ENCODE measurements at regions not wholly inside any gene's neighbourhood (a gene's known extent, or its start where the extent isn't known, plus 50 kb on each side); places are given as distances from the start of the nearest gene placed in this dataset.

DNA sequence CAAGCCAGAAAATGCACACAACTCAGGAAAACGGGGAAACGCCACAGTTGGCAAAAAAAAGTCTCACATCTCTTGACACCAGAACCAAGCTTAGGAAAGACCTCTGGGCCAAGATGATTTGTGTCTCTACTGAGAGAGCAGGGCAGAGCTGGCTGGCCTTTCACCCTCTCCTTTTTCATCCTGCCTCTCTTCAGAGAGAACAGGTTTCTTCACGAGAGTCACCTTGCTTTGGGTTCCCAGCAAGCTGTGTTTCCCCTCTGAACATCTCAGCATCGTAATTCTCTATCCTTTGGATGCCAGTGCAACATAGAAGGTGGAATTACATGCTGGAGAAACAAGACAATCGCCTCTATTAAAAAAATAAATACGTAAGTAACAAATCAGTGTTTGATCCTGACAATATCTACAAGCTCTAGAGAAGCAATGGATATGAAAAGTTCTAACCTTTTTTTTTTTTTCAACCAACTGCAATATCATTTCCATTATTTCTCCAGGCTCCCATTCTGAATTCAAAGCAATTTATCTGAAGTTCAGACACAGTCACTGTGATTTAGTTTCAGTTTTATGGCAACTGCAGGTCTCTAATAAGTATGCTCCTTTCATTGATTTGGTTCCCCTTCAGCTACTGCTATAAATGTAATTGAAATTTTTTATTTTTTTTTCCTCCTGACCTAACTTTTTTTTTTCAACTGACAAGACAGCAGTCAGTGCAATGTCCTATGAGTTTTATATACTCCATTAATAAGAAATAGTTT, 708.6 kb downstream of the DTWD2 start:
- no peak for DNase-seq (ENCODE audit: low spot score)

- DNase-seq (ENCODE audit: low spot score): no peak
Measured at GRCh38 chr5:118270526-118270925, 717.8 kb downstream of the DTWD2 start.

DNA sequence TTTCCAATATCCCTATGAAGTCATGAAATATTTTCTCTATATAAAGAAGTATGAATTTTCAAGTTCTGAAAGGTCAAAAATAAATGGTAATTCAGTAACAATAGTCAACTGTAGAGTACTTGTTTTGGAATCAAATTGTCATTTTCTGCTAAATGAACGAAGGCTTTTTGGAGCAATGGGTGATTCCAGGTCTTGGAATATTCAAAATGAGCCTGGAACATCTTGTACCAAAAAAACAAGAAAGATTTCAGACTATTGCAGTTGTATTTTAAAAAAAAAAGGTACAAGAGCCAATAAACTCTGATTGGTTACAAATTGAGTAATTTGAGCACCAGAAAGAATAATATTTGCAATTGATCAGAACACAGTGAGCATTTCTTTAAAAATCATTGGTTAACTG, 730.1 kb downstream of the DTWD2 start:
- DNase-seq (ENCODE audit: low spot score): no peak

DNA sequence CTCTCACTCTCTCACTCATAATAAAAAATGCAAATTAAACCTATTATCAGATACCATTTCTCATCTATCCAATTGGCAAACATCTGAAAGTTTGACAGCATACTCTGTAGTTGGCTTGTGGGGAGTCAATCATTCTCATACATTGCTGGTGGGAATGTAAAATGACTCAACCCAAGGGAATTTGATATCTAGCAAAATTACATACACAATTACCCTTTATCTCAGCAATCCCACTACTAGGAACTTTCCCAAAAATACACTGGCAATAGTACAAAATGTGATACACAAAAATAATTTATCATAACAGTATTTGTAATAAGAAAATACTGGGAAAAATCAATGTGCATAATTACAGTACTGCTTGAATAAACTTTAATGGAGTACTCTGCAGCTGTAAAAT, 731.3 kb downstream of the DTWD2 start:
- no peak for DNase-seq (ENCODE audit: low spot score)

DNA sequence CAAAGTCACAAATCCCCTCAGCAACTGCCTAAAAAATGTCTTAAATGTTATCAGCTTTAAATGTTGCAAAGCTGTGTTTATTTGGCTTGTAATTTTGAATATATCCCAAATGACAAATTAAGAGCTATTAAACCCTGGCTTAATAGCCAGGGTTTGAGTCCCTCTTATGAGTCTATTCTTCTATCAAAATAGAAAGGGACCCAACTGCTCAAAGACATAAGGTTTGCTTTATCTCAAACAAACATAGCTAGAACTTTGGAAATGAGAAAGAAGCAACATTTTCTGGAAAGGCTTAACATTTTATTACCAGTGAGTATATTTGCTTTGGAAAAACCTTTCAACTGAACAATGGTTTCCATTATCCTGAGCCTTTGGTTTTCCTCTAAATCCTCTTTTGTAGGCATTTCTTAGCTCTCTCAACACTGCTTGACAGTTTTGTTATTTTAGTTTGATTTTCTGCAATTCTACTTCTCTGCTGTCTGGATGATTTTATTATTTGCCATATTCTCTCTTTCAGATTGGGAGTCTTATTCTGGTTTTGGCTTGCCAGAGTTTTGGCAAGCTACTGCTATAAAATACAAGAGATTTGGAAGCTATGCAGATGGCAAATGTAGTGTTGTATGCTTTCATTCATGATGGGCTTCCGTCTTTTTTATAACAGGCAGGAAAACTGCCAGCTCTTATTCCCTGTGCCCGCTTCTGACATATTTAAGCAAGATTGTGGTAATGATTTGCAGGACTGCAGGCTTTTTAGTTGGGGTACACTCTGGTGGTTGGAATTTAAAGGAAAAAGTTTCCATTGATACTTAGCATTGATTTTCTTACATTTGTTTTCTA, 734.9 kb downstream of the DTWD2 start:
- no peak for DNase-seq (ENCODE audit: low spot score)

- no peak for DNase-seq (ENCODE audit: low spot score)
Measured at GRCh38 chr5:118249386-118249785, 739.0 kb downstream of the DTWD2 start.

DNA sequence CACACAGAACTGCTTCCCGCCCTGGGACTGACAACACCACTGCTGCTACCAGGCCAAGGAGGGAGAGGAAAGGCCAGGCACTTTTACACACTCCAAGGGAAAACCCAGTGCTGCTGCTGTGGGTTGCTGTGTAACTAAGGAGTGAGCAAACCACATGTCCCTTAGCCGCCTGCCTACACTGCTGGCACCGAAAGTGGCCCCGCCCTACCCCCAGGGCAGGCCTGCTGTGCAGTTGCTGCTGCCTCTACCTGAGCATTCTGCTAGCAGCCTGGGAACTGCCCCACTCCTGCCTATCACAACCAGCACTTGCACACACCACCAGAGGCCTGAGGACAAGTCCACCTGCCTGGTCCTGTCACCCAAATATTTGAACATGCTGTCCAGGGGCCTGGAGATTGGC, 740.9 kb downstream of the DTWD2 start:
- no peak for DNase-seq (ENCODE audit: low spot score)

DNA sequence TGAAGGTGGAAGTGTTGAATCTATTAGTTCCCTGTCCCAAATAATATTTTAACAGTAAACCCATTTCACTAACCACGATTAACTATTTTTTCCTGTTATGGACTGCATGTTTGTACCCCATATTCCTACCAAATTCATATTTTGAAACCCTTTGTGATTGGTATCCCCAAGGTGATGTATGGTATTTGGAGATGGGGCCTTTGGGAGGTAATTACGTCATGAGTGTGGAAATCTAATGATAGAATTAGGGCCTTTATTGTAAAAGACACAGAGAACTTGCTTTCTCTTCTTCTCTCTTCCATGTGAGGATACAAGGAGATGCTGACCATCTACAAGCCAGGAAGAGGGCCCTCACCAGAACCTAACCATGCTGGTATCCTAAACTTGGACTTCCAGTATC, 744.7 kb downstream of the DTWD2 start:
- no peak for DNase-seq (ENCODE audit: low spot score)

DNA sequence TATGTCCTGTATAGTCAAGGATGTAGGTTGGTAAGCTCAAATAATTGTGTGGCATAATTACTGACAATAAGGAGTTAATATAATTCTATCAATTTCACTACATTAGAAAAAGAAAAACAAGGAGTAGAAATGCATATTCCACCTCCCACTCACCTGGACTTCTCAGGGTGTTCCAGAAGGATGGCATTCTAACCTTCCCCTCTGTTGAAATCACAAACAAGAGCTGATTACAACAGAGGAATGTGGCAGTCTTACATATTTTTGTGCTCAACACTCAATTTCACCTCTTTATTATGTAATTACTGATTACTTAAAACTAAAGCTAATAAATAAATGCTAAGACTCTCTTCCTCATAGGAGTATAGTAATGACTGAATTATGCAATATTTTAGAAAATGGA, 745.3 kb downstream of the DTWD2 start:
- DNase-seq (ENCODE audit: low spot score): no peak

DNA sequence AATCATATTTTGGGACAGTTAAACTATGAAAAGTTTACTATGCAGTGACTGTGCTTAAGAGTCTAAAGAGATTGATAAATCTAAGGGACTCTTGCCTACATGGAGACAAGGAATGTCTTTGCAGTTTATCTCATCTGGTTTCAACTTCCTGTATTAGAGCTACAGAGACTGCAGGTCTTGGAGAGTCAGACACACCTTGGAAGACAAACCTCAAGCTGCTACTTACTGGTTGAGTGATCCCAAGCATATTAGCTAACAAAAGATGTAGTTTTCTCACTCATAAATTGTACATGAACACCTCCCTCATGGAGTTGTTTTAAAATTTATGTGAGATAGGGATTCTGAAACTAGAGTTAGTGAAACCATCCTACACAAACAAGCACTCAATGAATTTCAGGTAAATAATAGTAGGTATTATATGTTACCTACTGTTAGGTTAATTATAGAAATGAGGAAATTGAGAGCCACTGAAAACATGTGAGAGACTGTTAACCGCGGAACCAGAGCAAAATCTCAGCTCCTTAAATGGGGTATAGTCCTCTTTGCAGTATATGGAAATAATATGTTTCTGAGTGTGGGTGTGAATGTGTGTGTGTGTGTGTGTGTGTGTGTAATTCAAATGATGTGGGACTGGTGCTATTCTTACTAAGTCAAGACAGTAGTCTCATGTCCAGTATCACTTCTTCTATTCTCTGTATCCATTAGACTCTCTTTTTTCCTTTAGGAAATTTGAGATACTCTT, 752.1 kb downstream of the DTWD2 start:
- DNase-seq (ENCODE audit: low spot score): no peak

GRCh38 chr5:118233606-118234005, 754.7 kb downstream of the DTWD2 start:
- DNase-seq (ENCODE audit: low spot score): no peak

DNA sequence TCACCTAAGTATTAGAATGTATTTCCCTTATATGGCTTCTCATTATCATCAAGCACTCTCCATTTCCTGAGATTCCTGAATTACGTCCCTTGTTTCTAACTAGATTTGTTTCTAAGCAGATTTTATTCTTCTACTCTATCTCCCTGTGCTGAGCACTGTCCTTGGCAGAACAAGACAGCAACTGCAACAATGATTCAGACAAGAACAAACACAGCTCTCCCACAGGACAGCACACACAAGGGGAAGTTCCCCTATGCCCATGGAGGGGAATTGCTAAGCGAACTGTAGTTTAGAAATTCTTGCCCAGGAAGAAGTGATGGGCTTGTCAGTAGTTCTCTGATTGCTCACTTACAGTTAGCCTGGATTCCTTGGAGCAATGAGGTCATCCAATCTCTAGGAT, 759.9 kb downstream of the DTWD2 start:
- no peak for DNase-seq (ENCODE audit: low spot score)

- DNase-seq (ENCODE audit: low spot score): no peak
Measured at GRCh38 chr5:118224546-118224945, 763.8 kb downstream of the DTWD2 start.

DNA sequence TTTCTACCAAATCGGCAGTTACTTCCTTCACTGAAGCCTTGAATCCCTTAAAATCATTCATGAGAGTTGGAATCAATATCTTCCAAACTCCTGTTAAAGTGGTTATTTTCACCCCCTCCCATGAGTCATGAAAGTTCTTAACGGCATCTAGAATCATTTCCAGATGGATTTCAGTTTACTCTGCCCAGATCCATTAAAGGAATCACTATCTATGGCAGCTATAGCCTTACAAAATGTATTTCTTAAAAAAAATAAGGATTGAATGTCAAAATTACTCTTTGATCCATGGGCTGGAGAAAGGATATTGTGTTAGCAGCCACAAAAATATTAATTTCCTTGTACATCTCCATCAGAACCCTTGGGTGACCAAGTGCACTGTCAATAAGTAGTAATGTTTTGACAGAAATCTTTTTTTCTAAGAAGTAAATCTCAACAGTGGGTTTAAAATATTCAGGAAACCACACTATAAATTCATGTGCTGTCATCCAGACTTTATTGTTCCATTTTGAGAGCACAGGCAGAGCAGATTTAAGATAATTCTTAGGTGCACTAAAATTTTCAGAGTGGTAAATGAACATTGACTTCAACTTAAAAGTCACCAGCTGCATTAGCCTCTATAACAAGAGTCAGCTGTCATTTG, 767.7 kb downstream of the DTWD2 start:
- no peak for DNase-seq (ENCODE audit: low spot score)

GRCh38 chr5:118211606-118212005, 776.7 kb downstream of the DTWD2 start:
- no peak for DNase-seq (ENCODE audit: low spot score)

DNA sequence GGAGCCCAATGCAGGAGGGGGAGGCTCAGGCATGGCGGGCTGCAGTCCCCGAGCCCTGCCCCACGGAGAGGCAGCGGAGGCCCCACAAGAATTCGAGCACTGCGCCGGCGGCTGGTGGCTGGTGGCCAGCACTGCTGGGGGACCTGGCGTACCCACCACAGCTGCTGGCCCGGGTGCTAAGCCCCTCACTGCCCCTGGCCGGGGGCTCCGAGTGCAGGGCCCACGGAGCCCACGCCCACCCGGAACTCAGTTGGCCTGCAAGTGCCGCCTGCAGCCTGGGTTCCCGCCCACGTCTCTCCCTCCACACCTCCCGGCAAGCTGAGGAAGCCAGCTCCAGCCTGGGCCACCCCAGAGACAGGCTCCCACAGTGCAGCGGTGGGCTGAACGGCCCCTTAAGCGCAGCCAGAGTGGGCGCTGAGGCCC, 780.3 kb downstream of the DTWD2 start:
- no peak for DNase-seq (ENCODE audit: low spot score)

GRCh38 chr5:118199801-118200200, 788.5 kb downstream of the DTWD2 start:
- DNase-seq (ENCODE audit: low spot score): no peak

DNA sequence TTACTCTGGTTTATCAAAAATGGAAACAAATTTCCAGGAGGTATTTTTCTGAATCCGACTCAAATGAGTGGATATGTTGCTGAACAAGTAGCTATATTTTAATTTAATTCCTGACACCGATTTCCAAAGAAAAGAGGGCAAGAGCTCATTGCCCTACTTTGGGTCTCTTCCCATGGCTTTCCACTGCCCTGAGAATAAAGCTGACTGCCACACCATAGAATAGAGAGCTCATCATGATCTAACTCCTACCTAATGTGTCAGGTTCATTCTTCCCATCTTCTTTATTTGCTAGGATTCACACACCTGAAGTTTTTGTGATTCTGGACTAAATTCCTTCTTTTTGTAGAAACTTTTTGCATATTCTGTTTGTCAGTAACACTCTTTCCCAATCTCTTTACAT, 792.1 kb downstream of the DTWD2 start:
- DNase-seq (ENCODE audit: low spot score): no peak

DNA sequence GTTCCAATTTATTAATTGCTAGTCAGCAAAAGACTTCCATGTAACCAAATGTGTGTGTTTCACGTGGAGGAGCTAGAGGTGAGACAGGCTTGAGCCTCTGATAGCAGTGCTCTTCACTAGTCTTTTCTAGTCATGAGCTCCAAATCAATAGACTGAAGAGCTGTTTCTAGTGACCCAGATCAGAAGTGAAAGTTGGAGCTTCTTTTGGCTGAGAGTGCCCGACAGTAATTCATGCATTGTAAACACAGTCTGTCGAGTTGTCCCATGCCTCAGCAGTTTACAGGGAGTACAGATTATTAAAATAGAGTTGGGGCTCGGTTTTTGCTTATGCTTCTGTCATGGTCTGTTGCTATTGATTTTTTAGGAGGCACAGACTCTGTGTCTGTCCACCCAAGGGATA, 793.1 kb downstream of the DTWD2 start:
- DNase-seq (ENCODE audit: low spot score): no peak

DNA sequence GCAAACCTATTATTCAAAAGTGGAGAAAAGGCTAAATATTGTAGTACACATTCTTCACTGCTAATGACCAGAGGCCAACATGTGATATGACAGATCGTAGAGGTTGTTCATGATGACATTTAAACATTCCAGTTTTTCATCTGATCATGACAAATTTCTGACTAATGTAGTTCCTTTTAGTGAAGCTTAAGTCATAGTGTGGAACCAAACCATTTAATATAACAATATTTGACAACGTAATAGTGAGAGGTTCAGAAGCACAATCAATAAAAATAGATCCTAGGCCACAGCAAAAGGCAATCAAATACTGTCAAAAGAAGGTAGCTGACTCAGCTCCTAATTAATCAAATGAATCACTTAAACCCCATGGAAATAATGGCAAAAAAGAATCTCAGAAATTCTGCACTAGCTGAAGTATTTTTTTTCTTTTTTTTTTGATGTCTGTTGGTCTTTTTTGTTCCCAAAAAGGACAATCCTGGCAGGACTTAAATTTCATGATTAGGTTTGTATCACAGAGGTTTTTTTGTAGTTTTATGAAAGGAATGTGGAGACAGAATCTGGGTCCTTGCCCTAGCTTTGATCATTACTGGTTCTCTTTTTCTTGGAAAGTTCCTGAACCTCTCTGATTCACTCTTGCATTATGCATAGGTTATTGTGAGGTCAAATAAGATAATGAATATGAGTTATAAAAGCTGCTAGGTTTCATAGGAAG, 795.0 kb downstream of the DTWD2 start:
- DNase-seq (ENCODE audit: low spot score): no peak

DNA sequence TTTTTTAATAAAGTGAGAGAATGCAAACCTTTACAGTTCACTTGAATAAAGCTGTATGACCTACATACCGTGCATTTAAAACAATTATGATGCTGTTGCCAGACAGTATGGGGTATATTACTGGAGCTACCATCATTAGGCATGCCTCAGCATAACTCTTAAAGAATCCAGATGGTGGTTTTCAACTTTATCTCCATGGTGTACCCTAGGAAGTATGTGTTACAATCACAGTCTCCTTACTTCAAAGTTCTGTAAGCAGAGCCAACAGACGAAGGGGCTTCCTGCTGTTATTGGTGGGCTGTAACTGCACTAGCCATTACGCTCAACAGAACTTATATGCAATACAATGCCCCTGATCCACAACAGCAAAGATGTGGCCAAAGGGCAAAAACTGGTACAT, 803.3 kb downstream of the DTWD2 start:
- DNase-seq (ENCODE audit: low spot score): no peak

DNA sequence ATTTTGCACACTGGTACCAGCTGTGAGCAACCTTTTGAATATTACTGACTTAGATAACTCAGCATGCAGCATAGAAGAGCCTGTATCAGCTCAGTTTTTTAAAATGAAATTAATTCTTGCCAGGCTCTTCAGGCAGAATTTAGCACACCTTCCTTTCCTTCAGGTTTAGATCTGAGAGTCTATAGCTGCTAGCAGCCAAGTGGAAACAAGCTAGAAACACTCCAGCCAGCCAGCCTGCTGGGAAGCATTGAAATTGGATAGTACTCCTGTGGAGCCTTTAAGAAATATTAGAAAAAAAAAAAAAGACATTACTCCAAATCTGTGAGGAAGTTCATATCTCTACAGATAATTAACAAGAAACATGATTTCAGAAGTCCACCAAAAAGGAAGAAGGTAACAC, 812.2 kb downstream of the DTWD2 start:
- DNase-seq (ENCODE audit: low spot score): no peak
